Endodermal cell (in vitro differentiated cells): ENCODE measurements at regions not wholly inside any gene's neighbourhood (a gene's known extent, or its start where the extent isn't known, plus 50 kb on each side); places are given as distances from the start of the nearest gene placed in this dataset.

Experiments
- DNase-seq: peaks from one replicate; pipeline ENCODE4 v3.0.0-alpha.2; 2017
- H3K27ac ChIP-seq: 2 replicates; pipeline ENCODE4 v1.5.1; 2013; ENCODE audit warnings: mild to moderate bottlenecking, low read depth, low read length, moderate library complexity
- H3K27me3 ChIP-seq: 2 replicates; pipeline ENCODE4 v1.6.1; 2013; ENCODE audit warnings: mild to moderate bottlenecking, low read length, moderate library complexity; ENCODE audit not compliant: insufficient read depth, control insufficient read depth, poor library complexity, severe bottlenecking
- H3K36me3 ChIP-seq: 2 replicates; pipeline ENCODE4 v1.7.0; 2013; ENCODE audit warnings: mild to moderate bottlenecking, low read length, moderate library complexity; ENCODE audit not compliant: control insufficient read depth, insufficient read depth
- H3K4me1 ChIP-seq: one replicate; pipeline ENCODE4 v1.7.0; 2013; ENCODE audit warnings: low read length; ENCODE audit not compliant: control insufficient read depth, insufficient read depth
- H3K4me3 ChIP-seq: 2 replicates; pipeline ENCODE4 v1.5.1; 2013; ENCODE audit warnings: mild to moderate bottlenecking, low read length, moderate library complexity
- H3K9ac ChIP-seq: 2 replicates; pipeline ENCODE4 v1.6.1; 2013; ENCODE audit warnings: mild to moderate bottlenecking, low read length, moderate library complexity; ENCODE audit not compliant: poor library complexity, severe bottlenecking; ENCODE audit errors: extremely low read depth
- H3K9me3 ChIP-seq: 2 replicates; pipeline ENCODE4 v1.6.1; 2013; ENCODE audit warnings: mild to moderate bottlenecking, low read length, moderate library complexity; ENCODE audit not compliant: control insufficient read depth
- H3K27ac Mint-ChIP-seq: 2 replicates; pipeline ENCODE4 v1.8.0; 2020; ENCODE audit warnings: mixed read lengths
- H3K27me3 Mint-ChIP-seq: 2 replicates; pipeline ENCODE4 v1.8.0; 2021; ENCODE audit warnings: mild to moderate bottlenecking, mixed read lengths; ENCODE audit not compliant: insufficient read depth
- H3K36me3 Mint-ChIP-seq: 2 replicates; pipeline ENCODE4 v1.8.0; 2020; ENCODE audit warnings: low read depth, mixed read lengths
- H3K4me1 Mint-ChIP-seq: 2 replicates; pipeline ENCODE4 v1.8.0; 2020; ENCODE audit warnings: mixed read lengths
- H3K4me3 Mint-ChIP-seq: 2 replicates; pipeline ENCODE4 v1.8.0; 2020; ENCODE audit warnings: mild to moderate bottlenecking, moderate library complexity, mixed read lengths
- H3K9me3 Mint-ChIP-seq: 2 replicates; pipeline ENCODE4 v1.8.0; 2020; ENCODE audit warnings: mild to moderate bottlenecking, mixed read lengths
- CTCF ChIP-seq: fragments of 200-600 bp; sonication (generic); conservative IDR thresholded peaks from 2 replicates; pipeline ENCODE4 v1.5.0; 2021; ENCODE audit warnings: antibody characterized with exemption, mild to moderate bottlenecking
- WGBS, 2 experiments: methylation state at CpG; one replicate each; pipeline versions ENCODE4 v1.1.5 to v1.1.7; 2013; ENCODE audit warnings: missing lambda C conversion rate in 2 of 2, mixed read lengths in 1 of 2; ENCODE audit not compliant: insufficient coverage in 1 of 2, insufficient read length in 1 of 2; 5-methylcytosine and 5-hydroxymethylcytosine counted together

- Histone ChIP-seq H3K36me3 (no peaks in the 10 kb centered on the region), H3K27ac (no peak overlapping the region), H3K9me3 (no peaks in the 10 kb centered on the region), H3K4me1 (no peaks in the 10 kb centered on the region), H3K4me3 (no peak overlapping the region), H3K9ac (no peak overlapping the region), H3K27me3 (no peaks in the 10 kb centered on the region)
- Mint-ChIP-seq H3K27ac (no peak overlapping the region), H3K4me3 (no peak overlapping the region), H3K9me3 (no peaks in the 10 kb centered on the region), H3K27me3 (no peaks in the 10 kb centered on the region), H3K4me1 (peaks cover 4% of the 10 kb centered on the region), H3K36me3 (no peaks in the 10 kb centered on the region)
- no peak for TF ChIP-seq CTCF
- 49 to 56% methylated on average over 2 to 5 of the region's 5 CpGs for WGBS, 2 experiments
- peak; percentile 51 for DNase-seq
Observed at GRCh38 chr1:106325600-106325999, 730.9 kb upstream of the PRMT6 start.

- 86 to 90% methylated on average over 2 to 4 of the region's 4 CpGs for WGBS, 2 experiments
- Mint-ChIP-seq H3K36me3 (no peaks in the 10 kb centered on the region), H3K27ac (no peak overlapping the region), H3K27me3 (no peaks in the 10 kb centered on the region), H3K4me1 (peaks cover 2% of the 10 kb centered on the region), H3K9me3 (peaks cover 13% of the 10 kb centered on the region), H3K4me3 (no peak overlapping the region)
- peaks cover 9% of the 10 kb centered on the region for H3K9me3 ChIP-seq
- H3K27me3 ChIP-seq, result no peaks in the 10 kb centered on the region
- no peak overlapping the region for H3K9ac ChIP-seq
- TF ChIP-seq CTCF, result no peak
- no peak overlapping the region for H3K27ac ChIP-seq
- DNase-seq, result peak; percentile 56
- no peaks in the 10 kb centered on the region for H3K4me1 ChIP-seq
- no peaks in the 10 kb centered on the region for H3K36me3 ChIP-seq
- H3K4me3 ChIP-seq, result no peak overlapping the region
Observed at GRCh38 chr1:106344494-106344893, 712.0 kb upstream of the PRMT6 start.

GRCh38 chr1:106360252-106360651 is 696.2 kb upstream of the PRMT6 start:
- Histone ChIP-seq H3K36me3 (no peaks in the 10 kb centered on the region), H3K27ac (no peak overlapping the region), H3K4me1 (no peaks in the 10 kb centered on the region), H3K9ac (no peak overlapping the region), H3K4me3 (no peak overlapping the region), H3K27me3 (no peaks in the 10 kb centered on the region), H3K9me3 (peaks cover 27% of the 10 kb centered on the region)
- Mint-ChIP-seq H3K36me3 (peaks cover 4% of the 10 kb centered on the region), H3K9me3 (peaks cover 33% of the 10 kb centered on the region), H3K4me3 (no peak overlapping the region), H3K4me1 (no peaks in the 10 kb centered on the region), H3K27ac (no peak overlapping the region), H3K27me3 (no peaks in the 10 kb centered on the region)
- peak; percentile 38 for TF ChIP-seq CTCF
- 100% methylated on average over 1 of the region's 2 CpGs; no CpG with 5 or more reads in 1 of the 2 experiments for WGBS, 2 experiments
- no peak for DNase-seq
